ENCODE measurements at regions not wholly inside any gene's neighbourhood (a gene's known extent, or its start where the extent isn't known, plus 50 kb on each side); places are given as distances from the start of the nearest gene placed in this dataset.
"Not testable (repeated sequence)": the region's sequence is repeated elsewhere in the genome, so short reads cannot be mapped to it uniquely, and the experiment has no call there.

- intact Hi-C loops (cut with DNase I): no loop called here
- no peak for DNase-seq (ENCODE audit: low spot score)
- ATAC-seq: no peak
Observed at GRCh38 chr2:194587739-194588270, 1069.2 kb upstream of the SLC39A10 start.

GRCh38 chr2:194567661-194568017, 1089.4 kb upstream of the SLC39A10 start:
- ATAC-seq: no peak
- intact Hi-C loops (cut with DNase I): loop anchor here (5.0 kb wide), 1 partner anchor 1035 kb away; no protein-coding TSS in a partner anchor

GRCh38 chr2:194566907-194567660, 1089.9 kb upstream of the SLC39A10 start:
- intact Hi-C loops (cut with DNase I): loop anchor here (5.0 kb wide), 1 partner anchor 1035 kb away; no protein-coding TSS in a partner anchor
- ATAC-seq (no peak), DNase-seq (ENCODE audit: low spot score) (no peak)

More at GRCh38 chr2:194567661-194568017, 1089.4 kb upstream of the SLC39A10 start:
- no peak for DNase-seq (ENCODE audit: low spot score)

- intact Hi-C loops (cut with DNase I): no loop called here
- ATAC-seq (no peak), DNase-seq (ENCODE audit: low spot score) (no peak)
Observed at GRCh38 chr2:194564422-194564821, 1092.6 kb upstream of the SLC39A10 start.

- intact Hi-C loops (cut with DNase I): no loop called here
- no peak for DNase-seq (ENCODE audit: low spot score)
- no peak for ATAC-seq
Observed at GRCh38 chr2:194562329-194562728, 1094.7 kb upstream of the SLC39A10 start.

- intact Hi-C loops (cut with DNase I): no loop called here
- ATAC-seq: no peak
- no peak for DNase-seq (ENCODE audit: low spot score)
Observed at GRCh38 chr2:194559964-194560363, 1097.1 kb upstream of the SLC39A10 start.

- DNase-seq (ENCODE audit: low spot score) (no peak), ATAC-seq (no peak)
- intact Hi-C loops (cut with DNase I): no loop called here
Observed at GRCh38 chr2:194559523-194559922, 1097.5 kb upstream of the SLC39A10 start.

- ATAC-seq (no peak), DNase-seq (ENCODE audit: low spot score) (no peak)
- intact Hi-C loops (cut with DNase I): no loop called here
Observed at GRCh38 chr2:194557993-194558392, 1099.0 kb upstream of the SLC39A10 start.

- intact Hi-C loops (cut with DNase I): no loop called here
- DNase-seq (ENCODE audit: low spot score) (no peak), ATAC-seq (no peak)
Observed at GRCh38 chr2:194556629-194557028, 1100.4 kb upstream of the SLC39A10 start.

GRCh38 chr2:194553980-194554379, 1103.0 kb upstream of the SLC39A10 start:
- no peak for DNase-seq (ENCODE audit: low spot score)
- intact Hi-C loops (cut with DNase I): no loop called here
- ATAC-seq: no peak

- ATAC-seq (no peak), DNase-seq (ENCODE audit: low spot score) (no peak)
- intact Hi-C loops (cut with DNase I): no loop called here
Observed at GRCh38 chr2:194550702-194551101, 1106.3 kb upstream of the SLC39A10 start.

- intact Hi-C loops (cut with DNase I): no loop called here
Observed at GRCh38 chr2:194549387-194549786, 1107.6 kb upstream of the SLC39A10 start.

GRCh38 chr2:194545978-194546377, 1111.0 kb upstream of the SLC39A10 start:
- DNase-seq (ENCODE audit: low spot score): no peak
- intact Hi-C loops (cut with DNase I): no loop called here

More at GRCh38 chr2:194549387-194549786, 1107.6 kb upstream of the SLC39A10 start:
- DNase-seq (ENCODE audit: low spot score) (no peak), ATAC-seq (no peak)

GRCh38 chr2:194539425-194539824, 1117.6 kb upstream of the SLC39A10 start:
- no peak for ATAC-seq
- no peak for DNase-seq (ENCODE audit: low spot score)
- intact Hi-C loops (cut with DNase I): no loop called here

More at GRCh38 chr2:194545978-194546377, 1111.0 kb upstream of the SLC39A10 start:
- no peak for ATAC-seq

- no peak for DNase-seq (ENCODE audit: low spot score)
- intact Hi-C loops (cut with DNase I): no loop called here
- no peak for ATAC-seq
Observed at GRCh38 chr2:194526121-194526520, 1130.9 kb upstream of the SLC39A10 start.

GRCh38 chr2:194514281-194514680, 1142.7 kb upstream of the SLC39A10 start:
- DNase-seq (ENCODE audit: low spot score) (no peak), ATAC-seq (no peak)
- intact Hi-C loops (cut with DNase I): no loop called here

GRCh38 chr2:194511070-194511469, 1146.0 kb upstream of the SLC39A10 start:
- ATAC-seq; DNase-seq (ENCODE audit: low spot score); intact Hi-C loops (cut with DNase I): not testable (repeated sequence)

- intact Hi-C loops (cut with DNase I); ATAC-seq; DNase-seq (ENCODE audit: low spot score): not testable (repeated sequence)
Observed at GRCh38 chr2:194504876-194505275, 1152.2 kb upstream of the SLC39A10 start.

GRCh38 chr2:194495046-194495445, 1162.0 kb upstream of the SLC39A10 start:
- DNase-seq (ENCODE audit: low spot score): no peak
- intact Hi-C loops (cut with DNase I): no loop called here
- no peak for ATAC-seq

- no peak for ATAC-seq
- intact Hi-C loops (cut with DNase I): no loop called here
- no peak for DNase-seq (ENCODE audit: low spot score)
Observed at GRCh38 chr2:194494401-194494800, 1162.6 kb upstream of the SLC39A10 start.
